Right renal cortex interstitium (tissue), 3 donors: ENCODE measurements at regions not wholly inside any gene's neighbourhood (a gene's known extent, or its start where the extent isn't known, plus 50 kb on each side); places are given as distances from the start of the nearest gene placed in this dataset.

Source experiments
- DNase-seq, 3 donors: peaks; one replicate each; pipeline ENCODE4 v3.0.0-alpha.2; 2013; ENCODE audit warnings: low read depth in 3 of 3, low spot score in 2 of 3

DNA sequence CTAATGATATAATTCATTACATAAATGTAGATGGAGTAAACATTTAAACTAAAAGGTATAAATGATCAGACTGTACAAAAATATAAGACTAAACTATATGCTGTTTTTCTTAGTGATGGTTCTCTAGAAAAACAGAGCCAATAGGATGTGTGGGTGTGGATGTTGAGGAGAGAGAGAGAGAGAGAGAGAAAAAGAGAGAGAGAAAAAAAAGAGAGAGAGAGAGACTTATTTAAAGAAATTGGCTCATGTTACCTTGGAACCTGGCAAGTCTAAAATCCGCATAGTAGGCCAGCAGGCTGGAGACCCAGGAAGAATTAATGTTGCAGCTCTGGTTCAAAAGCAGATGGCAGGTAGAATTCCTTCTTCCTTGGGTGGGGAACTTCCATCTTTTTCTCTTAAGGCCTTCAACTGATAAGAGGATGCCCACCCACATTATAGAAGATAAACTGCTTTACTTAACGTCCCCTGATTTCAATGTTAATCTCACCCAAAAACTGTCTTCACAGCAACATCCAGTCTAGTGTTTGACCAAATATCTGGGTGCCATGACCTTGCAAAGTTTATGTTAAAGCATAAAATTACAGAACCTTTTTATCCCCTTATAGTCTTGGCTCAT, 74.3 kb upstream of the KCNJ15 start:
- no peak for DNase-seq

DNA sequence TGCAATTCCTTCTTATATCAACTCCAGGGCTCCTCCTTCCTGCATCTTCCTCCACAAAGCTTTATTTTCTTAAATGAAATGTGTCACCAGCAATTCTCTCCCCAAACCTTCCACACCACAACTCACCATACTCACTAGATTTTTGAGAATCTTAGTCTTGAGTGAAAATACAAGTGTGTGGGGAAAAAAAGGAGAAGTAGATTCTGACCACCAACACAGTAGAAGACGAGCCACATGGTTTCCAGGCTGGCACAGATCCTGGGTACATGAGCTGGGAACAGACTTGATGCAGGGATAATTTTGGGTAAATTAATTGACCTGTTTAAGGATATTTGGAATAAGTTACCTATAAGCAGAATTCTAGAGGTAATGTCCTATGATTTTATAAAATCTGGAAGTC, 72.8 kb upstream of the KCNJ15 start:
- no peak for DNase-seq

DNA sequence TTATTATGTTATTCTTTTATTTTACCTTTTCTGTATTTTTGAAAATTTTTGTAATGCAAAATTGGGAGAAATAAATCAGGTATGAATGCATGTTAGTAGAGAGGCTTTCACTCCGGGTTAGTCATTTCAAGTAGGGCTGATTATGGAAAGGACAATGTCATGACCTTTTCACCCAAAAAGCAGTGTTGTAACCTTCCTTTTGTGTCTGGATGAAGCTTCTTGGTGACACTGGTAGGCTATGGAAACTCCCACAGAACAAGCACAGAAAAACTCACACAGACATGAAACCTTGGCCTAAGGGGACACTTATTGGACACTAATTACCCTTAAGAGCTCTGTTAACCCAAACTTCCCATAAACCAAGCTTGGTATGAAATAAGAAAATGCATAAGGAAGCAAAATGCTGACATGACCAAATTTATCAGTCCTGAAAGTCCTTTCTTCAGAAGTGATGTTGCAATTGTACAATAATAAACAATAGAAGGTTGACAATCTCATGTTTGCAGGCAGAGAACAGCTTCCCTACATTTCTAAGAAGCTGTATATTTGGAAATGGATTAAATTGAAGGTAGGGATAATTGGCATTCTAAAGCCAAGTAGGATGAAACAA, 70.0 kb upstream of the KCNJ15 start:
- no peak for DNase-seq

DNA sequence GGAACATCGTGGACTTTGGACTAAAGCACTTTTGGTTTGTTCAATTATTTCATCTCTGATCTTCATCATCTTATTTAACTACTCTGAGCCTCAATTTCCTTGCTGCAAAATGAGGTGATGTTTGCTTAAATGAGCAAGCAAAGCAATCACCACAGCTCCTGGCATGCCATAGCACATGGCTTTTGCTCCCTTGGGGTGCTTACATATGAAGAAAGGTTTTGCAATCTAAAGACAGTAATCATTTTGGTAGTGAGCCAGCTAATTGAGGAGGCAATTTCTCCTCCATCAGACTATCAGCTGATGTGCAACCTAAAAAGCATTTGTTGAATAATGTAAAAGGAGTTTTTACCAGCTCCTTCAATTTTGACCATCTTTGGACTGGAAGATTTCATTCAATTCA, 68.8 kb upstream of the KCNJ15 start:
- DNase-seq, result no peak

DNA sequence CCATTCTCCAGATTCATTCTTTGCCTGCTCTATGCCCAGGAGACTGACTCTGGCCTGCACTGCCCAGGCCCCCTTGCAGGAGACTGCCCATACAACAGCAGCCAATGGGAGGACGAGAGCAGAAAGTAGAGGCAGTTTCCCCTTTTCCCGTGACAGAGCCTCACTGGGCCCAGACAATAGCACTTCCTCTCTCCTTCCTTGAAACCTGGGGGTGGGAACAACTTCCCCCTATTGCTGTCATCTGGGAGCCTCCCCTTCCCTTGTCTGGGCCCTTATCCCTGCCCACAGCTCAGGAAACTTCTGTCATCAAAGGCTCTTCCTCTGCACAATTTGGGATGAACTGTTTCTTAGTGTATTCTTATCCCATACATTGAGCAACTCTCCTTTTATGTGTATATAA, 60.8 kb upstream of the KCNJ15 start:
- no peak for DNase-seq

DNA sequence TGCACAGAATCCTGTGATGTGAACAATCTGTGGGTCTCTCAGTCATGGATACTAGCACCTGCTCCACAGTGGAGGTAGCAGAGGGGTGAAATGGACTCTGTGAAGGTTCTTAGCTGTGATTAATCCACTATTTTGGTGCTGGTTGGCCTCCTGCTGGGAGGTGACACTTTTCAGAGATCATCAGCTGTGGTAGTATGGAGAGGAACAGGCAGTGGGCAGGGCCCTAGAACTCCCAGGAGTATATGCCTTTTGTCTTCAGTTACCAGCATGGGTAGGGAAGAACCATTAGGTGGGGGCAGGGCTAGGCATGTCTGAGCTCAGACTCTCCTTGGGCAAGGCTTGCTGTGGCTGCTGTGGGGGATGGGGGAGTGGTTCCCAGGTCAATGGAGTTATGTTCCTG, 54.0 kb upstream of the KCNJ15 start:
- DNase-seq, result no peak

DNA sequence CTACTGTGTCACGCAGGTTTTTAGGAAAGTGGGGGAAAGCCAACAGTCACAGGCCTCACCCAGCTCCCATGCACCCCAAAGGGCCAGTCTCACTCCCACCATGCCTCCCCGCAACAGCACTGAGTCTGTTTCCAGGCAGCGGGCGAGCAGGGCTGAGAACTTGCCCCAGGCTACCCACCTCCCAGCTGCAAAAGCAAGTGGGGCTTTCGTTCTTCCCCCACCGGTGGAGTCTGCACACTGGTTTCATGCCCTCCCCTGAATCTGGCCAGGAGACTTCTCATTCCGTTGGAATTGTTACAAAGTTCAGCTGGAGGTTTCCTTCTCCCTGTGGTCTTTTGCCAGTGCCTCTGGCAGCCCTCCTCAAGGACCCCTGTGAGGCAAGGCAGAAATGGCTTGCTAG, 53.6 kb upstream of the KCNJ15 start:
- DNase-seq, result no peak

DNA sequence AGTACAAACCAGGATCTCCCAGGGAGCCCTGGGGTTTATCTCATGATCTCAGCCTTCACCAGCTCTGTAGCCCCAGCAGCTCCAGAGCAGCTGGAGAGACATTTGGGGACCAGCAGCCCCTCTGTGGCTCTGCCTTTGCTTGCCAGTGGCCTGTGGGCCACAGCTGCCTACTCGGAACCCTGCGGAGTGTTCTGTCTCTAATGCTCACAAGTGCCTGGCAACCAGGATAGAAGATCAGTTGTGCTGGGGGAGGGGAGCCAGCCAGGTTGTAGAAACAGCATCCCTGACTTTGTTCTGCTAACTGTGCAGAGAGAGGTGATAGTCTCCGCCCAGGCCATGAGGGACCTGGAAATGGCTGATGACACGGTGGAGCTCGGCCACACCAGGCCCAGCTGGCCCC, 50.9 kb upstream of the KCNJ15 start:
- no peak for DNase-seq

DNA sequence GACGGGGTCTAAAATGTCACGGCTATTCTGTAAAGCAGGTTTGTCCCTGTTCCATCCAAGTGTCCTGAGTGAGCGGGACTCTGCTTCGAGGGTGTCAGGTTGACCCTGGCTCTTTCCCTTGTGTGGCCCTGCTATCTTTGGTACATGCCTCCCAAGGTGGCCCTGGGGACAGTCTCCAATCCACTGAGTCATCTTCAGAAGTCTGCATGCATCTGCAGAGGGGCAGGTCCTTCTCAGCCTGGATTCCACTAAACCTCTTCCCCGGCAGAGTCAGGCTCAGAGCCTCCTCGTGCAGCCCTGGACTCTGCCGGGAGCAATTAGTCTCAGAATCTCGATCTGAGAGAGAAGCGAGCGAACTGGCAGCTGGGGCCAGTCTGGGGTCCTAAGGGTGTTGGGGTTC, 50.1 kb upstream of the KCNJ15 start:
- no peak for DNase-seq
